Liver (tissue), 8 donors: ENCODE measurements at regions not wholly inside any gene's neighbourhood (a gene's known extent, or its start where the extent isn't known, plus 50 kb on each side); places are given as distances from the start of the nearest gene placed in this dataset.

Experiments
- DNase-seq: peaks from one replicate; pipeline ENCODE4 v3.0.0-alpha.2; 2017; ENCODE audit warnings: low spot score
- H3K27ac ChIP-seq, 2 donors: one replicate each; pipeline ENCODE4 v1.7.0; 2013; ENCODE audit warnings: inconsistent platforms in 2 of 2, low read length in 2 of 2, control low read depth in 1 of 2, low read depth in 1 of 2, mild to moderate bottlenecking in 1 of 2
- H3K27me3 ChIP-seq, 4 donors: one replicate each; pipeline versions ENCODE4 v1.6.1 to v1.7.0; 2013; ENCODE audit warnings: low read length in 3 of 4, inconsistent platforms in 1 of 4, mild to moderate bottlenecking in 1 of 4, moderate library complexity in 1 of 4; ENCODE audit not compliant: control insufficient read depth in 4 of 4, insufficient read depth in 4 of 4
- H3K36me3 ChIP-seq, 4 donors: one replicate each; pipeline versions ENCODE4 v1.6.1 to v1.7.0; 2013; ENCODE audit warnings: low read length in 3 of 4, mild to moderate bottlenecking in 3 of 4, low read depth in 1 of 4, moderate library complexity in 1 of 4; ENCODE audit not compliant: control insufficient read depth in 4 of 4, insufficient read depth in 3 of 4
- H3K4me1 ChIP-seq, 4 donors: one replicate each; pipeline versions ENCODE4 v1.6.1 to v1.7.0; 2013; ENCODE audit warnings: low read length in 3 of 4, mild to moderate bottlenecking in 3 of 4, moderate library complexity in 1 of 4; ENCODE audit not compliant: control insufficient read depth in 4 of 4, insufficient read depth in 4 of 4
- H3K4me3 ChIP-seq, 3 donors: one replicate each; pipeline versions ENCODE4 v1.6.1 to v1.7.0; 2013; ENCODE audit warnings: low read length in 3 of 3, control low read depth in 1 of 3, low read depth in 1 of 3, mild to moderate bottlenecking in 1 of 3
- H3K9ac ChIP-seq, 2 donors: one replicate each; pipeline ENCODE4 v1.7.0; 2013; ENCODE audit warnings: low read length in 2 of 2, mild to moderate bottlenecking in 2 of 2, moderate library complexity in 2 of 2, control low read depth in 1 of 2, low read depth in 1 of 2
- H3K9me3 ChIP-seq, 4 donors: one replicate each; pipeline versions ENCODE4 v1.6.1 to v1.7.0; 2013; ENCODE audit warnings: low read length in 3 of 4; ENCODE audit not compliant: control insufficient read depth in 4 of 4
- ATF3 ChIP-seq: IDR thresholded peaks from 2 replicates; pipeline ENCODE4 v1.6.1; 2016; ENCODE audit warnings: antibody characterized with exemption
- EGR1 ChIP-seq, 2 donors: IDR thresholded peaks; 2 replicates each; pipeline ENCODE4 v1.6.1; 2016 to 2018; ENCODE audit warnings: antibody characterized with exemption in 2 of 2, low read depth in 2 of 2
- FOXA1 ChIP-seq: IDR thresholded peaks from 2 replicates; pipeline ENCODE4 v1.6.1; 2016; ENCODE audit warnings: antibody characterized with exemption
- GABPA ChIP-seq, 2 donors: IDR thresholded peaks in 1 of 2; conservative IDR thresholded peaks in 1 of 2; 2 replicates each; pipeline ENCODE4 v1.6.1; 2016; ENCODE audit warnings: antibody characterized with exemption in 2 of 2, mild to moderate bottlenecking in 1 of 2, moderate library complexity in 1 of 2
- HNF4A ChIP-seq, 2 donors: conservative IDR thresholded peaks; 2 replicates each; pipeline ENCODE4 v1.6.1; 2016; ENCODE audit warnings: antibody characterized with exemption in 2 of 2, mild to moderate bottlenecking in 2 of 2
- HNF4G ChIP-seq: IDR thresholded peaks from 2 replicates; pipeline ENCODE4 v1.6.1; 2016; ENCODE audit warnings: antibody characterized with exemption
- JUND ChIP-seq, 2 donors: IDR thresholded peaks; 2 replicates each; pipeline ENCODE4 v1.6.1; 2016; ENCODE audit warnings: antibody characterized with exemption in 2 of 2
- MAX ChIP-seq: IDR thresholded peaks from 2 replicates; pipeline ENCODE4 v1.6.1; 2016; ENCODE audit warnings: antibody characterized with exemption
- NR2F2 ChIP-seq: IDR thresholded peaks from 2 replicates; pipeline ENCODE4 v1.6.1; 2016; ENCODE audit warnings: antibody characterized with exemption
- RAD21 ChIP-seq, 2 donors: IDR thresholded peaks; 2 replicates each; pipeline ENCODE4 v1.6.1; 2016; ENCODE audit warnings: antibody characterized with exemption in 2 of 2, mild to moderate bottlenecking in 2 of 2
- REST ChIP-seq: IDR thresholded peaks from 2 replicates; pipeline ENCODE4 v1.6.1; 2016; ENCODE audit warnings: antibody characterized with exemption, mild to moderate bottlenecking
- RXRA ChIP-seq, 2 donors: IDR thresholded peaks; 2 replicates each; pipeline ENCODE4 v1.6.1; 2017 to 2018; ENCODE audit warnings: antibody characterized with exemption in 2 of 2, mild to moderate bottlenecking in 1 of 2
- YY1 ChIP-seq: IDR thresholded peaks from 2 replicates; pipeline ENCODE4 v1.6.1; 2016; ENCODE audit warnings: antibody characterized with exemption, mild to moderate bottlenecking
- ZBTB33 ChIP-seq: IDR thresholded peaks from 2 replicates; pipeline ENCODE4 v1.6.1; 2016; ENCODE audit warnings: antibody characterized with exemption
- WGBS: extraction: QIAGEN DNeasy Blood & Tissue Kit; methylation state at CpG from one replicate; pipeline ENCODE4 v1.1.7; 2013; 5-methylcytosine and 5-hydroxymethylcytosine counted together
- TF ChIP-seq, protein P1 (sequence below): fragments of 150-350 bp; IDR thresholded peaks from 2 replicates; pipeline ENCODE4 v1.5.1; 2017; ENCODE audit warnings: improper control_type of control experiment, low read depth, low read length; ENCODE audit not compliant: missing input control
- donor health status: healthy.
- donor health status: healthy.
- donor health status: healthy.
- donor health status: healthy.
- donor health status: healthy.

DNA sequence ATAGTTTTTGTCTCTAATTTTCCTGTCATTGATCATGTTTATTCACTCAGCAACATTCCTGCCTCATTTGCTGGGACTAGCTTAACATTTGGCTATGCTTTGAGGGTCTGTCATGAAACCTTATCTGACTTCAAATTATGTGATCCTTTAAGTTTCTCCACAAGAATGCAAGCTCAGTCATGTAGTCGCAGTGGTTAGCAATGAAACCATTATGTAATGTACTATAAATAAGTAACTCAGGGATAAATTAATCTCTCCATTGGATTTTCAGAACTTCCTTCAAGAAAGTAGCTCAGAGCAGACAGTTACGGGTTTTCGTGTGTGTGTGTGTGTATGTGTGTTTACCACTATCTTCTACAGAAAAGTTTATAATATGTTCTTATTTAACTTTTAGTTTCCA is 993.6 kb downstream of the ADGRL3 start:
- H3K36me3 ChIP-seq, result no peaks in the 10 kb centered on the region
- no peaks in the 10 kb centered on the region for H3K9me3 ChIP-seq
- whole genome bisulfite sequencing, result 72% methylated on average over 3 of the region's 3 CpGs
- no peak for TF ChIP-seq NR2F2
- no peak for TF ChIP-seq JUND (IDR thresholded peaks at IDR 0.05)
- no peak for TF ChIP-seq RXRA (IDR thresholded peaks at IDR 0.05)
- no peak for TF ChIP-seq MAX
- no peak for TF ChIP-seq FOXA1
- no peak for TF ChIP-seq RAD21 (IDR thresholded peaks at IDR 0.05)
- no peak for TF ChIP-seq YY1
- TF ChIP-seq, protein P1, sequence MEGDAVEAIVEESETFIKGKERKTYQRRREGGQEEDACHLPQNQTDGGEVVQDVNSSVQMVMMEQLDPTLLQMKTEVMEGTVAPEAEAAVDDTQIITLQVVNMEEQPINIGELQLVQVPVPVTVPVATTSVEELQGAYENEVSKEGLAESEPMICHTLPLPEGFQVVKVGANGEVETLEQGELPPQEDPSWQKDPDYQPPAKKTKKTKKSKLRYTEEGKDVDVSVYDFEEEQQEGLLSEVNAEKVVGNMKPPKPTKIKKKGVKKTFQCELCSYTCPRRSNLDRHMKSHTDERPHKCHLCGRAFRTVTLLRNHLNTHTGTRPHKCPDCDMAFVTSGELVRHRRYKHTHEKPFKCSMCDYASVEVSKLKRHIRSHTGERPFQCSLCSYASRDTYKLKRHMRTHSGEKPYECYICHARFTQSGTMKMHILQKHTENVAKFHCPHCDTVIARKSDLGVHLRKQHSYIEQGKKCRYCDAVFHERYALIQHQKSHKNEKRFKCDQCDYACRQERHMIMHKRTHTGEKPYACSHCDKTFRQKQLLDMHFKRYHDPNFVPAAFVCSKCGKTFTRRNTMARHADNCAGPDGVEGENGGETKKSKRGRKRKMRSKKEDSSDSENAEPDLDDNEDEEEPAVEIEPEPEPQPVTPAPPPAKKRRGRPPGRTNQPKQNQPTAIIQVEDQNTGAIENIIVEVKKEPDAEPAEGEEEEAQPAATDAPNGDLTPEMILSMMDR, result no peak
- TF ChIP-seq GABPA (IDR thresholded peaks at IDR 0.05 in 1 of 2, conservative IDR thresholded peaks at IDR 0.05 in 1 of 2), result no peak
- no peak for TF ChIP-seq ATF3
- no peak for TF ChIP-seq REST
- no peak for TF ChIP-seq EGR1 (IDR thresholded peaks at IDR 0.05; ENCODE audit: low read depth in 2 of 2)
- TF ChIP-seq HNF4G, result no peak
- no peak for TF ChIP-seq HNF4A (conservative IDR thresholded peaks at IDR 0.05)
- TF ChIP-seq ZBTB33, result no peak
- no peak for DNase-seq
- no peak overlapping the region for H3K27ac ChIP-seq
- H3K4me1 ChIP-seq, result no peaks in the 10 kb centered on the region
- no peak overlapping the region for H3K4me3 ChIP-seq
- no peak overlapping the region for H3K9ac ChIP-seq
- no peaks in the 10 kb centered on the region for H3K27me3 ChIP-seq
